Immature natural killer cell (primary cell): ENCODE measurements at regions not wholly inside any gene's neighbourhood (a gene's known extent, or its start where the extent isn't known, plus 50 kb on each side); places are given as distances from the start of the nearest gene placed in this dataset.

Experiments
- DNase-seq, 3 donors: peaks; one replicate each; pipeline ENCODE4 v3.0.0; 2022; ENCODE audit warnings: mixed read lengths in 1 of 3
- H3K27ac Mint-ChIP-seq, 6 donors: one replicate each; pipeline ENCODE4 v1.8.0; 2020; ENCODE audit warnings: mixed read lengths in 6 of 6, mild to moderate bottlenecking in 5 of 6, inconsistent platforms in 4 of 6, moderate library complexity in 3 of 6
- H3K27me3 Mint-ChIP-seq, 3 donors: one replicate each; pipeline ENCODE4 v1.8.0; 2020 to 2021; ENCODE audit warnings: low read depth in 3 of 3, mild to moderate bottlenecking in 3 of 3, mixed read lengths in 3 of 3, moderate library complexity in 3 of 3, inconsistent platforms in 1 of 3
- H3K36me3 Mint-ChIP-seq, 3 donors: one replicate each; pipeline ENCODE4 v1.8.0; 2020; ENCODE audit warnings: mixed read lengths in 3 of 3, inconsistent platforms in 2 of 3, mild to moderate bottlenecking in 2 of 3
- H3K4me1 Mint-ChIP-seq, 2 donors: one replicate each; pipeline ENCODE4 v1.8.0; 2020; ENCODE audit warnings: inconsistent platforms in 2 of 2, mild to moderate bottlenecking in 2 of 2, mixed read lengths in 2 of 2, moderate library complexity in 1 of 2
- H3K4me3 Mint-ChIP-seq, 5 donors: one replicate each; pipeline ENCODE4 v1.8.0; 2020; ENCODE audit warnings: mild to moderate bottlenecking in 5 of 5, mixed read lengths in 5 of 5, inconsistent platforms in 3 of 5, moderate library complexity in 3 of 5
- H3K9me3 Mint-ChIP-seq, 6 donors: one replicate each; pipeline ENCODE4 v1.8.0; 2020; ENCODE audit warnings: mild to moderate bottlenecking in 6 of 6, mixed read lengths in 6 of 6, inconsistent platforms in 4 of 6, moderate library complexity in 3 of 6

GRCh38 chr2:237222601-237223041, 136.9 kb downstream of the COPS8 start:
- Mint-ChIP-seq H3K27ac (no peak overlapping the region), H3K27me3 (peaks cover 2 to 3% (median 3%) of the 10 kb centered on the region in 3 donors), H3K4me3 (no peak overlapping the region), H3K9me3 (no peaks in the 10 kb centered on the region), H3K4me1 (no peaks in the 10 kb centered on the region), H3K36me3 (no peaks in the 10 kb centered on the region)
- DNase-seq = no peak

GRCh38 chr2:237223201-237223861, 137.6 kb downstream of the COPS8 start:
- no peak overlapping the region for H3K27ac Mint-ChIP-seq
- DNase-seq = no peak
- peaks cover 2 to 3% (median 3%) of the 10 kb centered on the region in 3 donors for H3K27me3 Mint-ChIP-seq
- H3K36me3 Mint-ChIP-seq = no peaks in the 10 kb centered on the region
- H3K4me3 Mint-ChIP-seq = no peak overlapping the region
- no peaks in the 10 kb centered on the region for H3K4me1 Mint-ChIP-seq
- H3K9me3 Mint-ChIP-seq = no peaks in the 10 kb centered on the region

- Mint-ChIP-seq H3K27ac (no peak overlapping the region), H3K4me3 (no peak overlapping the region), H3K27me3 (peaks cover 0 to 6% (median 1%) of the 10 kb centered on the region in 3 donors), H3K9me3 (no peaks in the 10 kb centered on the region), H3K36me3 (no peaks in the 10 kb centered on the region), H3K4me1 (no peaks in the 10 kb centered on the region)
- no peak for DNase-seq
Observed at GRCh38 chr2:237227190-237227589, 141.5 kb downstream of the COPS8 start.

GRCh38 chr2:237227592-237228280, 142.0 kb downstream of the COPS8 start:
- no peak overlapping the region for H3K27ac Mint-ChIP-seq
- no peaks in the 10 kb centered on the region for H3K4me1 Mint-ChIP-seq
- DNase-seq = no peak
- peaks cover 0 to 6% (median 3%) of the 10 kb centered on the region in 3 donors for H3K27me3 Mint-ChIP-seq
- no peak overlapping the region for H3K4me3 Mint-ChIP-seq
- H3K9me3 Mint-ChIP-seq = no peaks in the 10 kb centered on the region
- H3K36me3 Mint-ChIP-seq = no peaks in the 10 kb centered on the region

GRCh38 chr2:237228281-237228625, 142.6 kb downstream of the COPS8 start:
- H3K27ac Mint-ChIP-seq = no peak overlapping the region
- peaks cover 0 to 6% (median 3%) of the 10 kb centered on the region in 3 donors for H3K27me3 Mint-ChIP-seq

GRCh38 chr2:237229905-237230304, 144.2 kb downstream of the COPS8 start:
- Mint-ChIP-seq H3K27ac (no peak overlapping the region), H3K36me3 (no peaks in the 10 kb centered on the region), H3K4me3 (no peak overlapping the region), H3K27me3 (peaks cover 0 to 6% (median 2%) of the 10 kb centered on the region in 3 donors), H3K4me1 (no peaks in the 10 kb centered on the region), H3K9me3 (no peaks in the 10 kb centered on the region)
- no peak for DNase-seq

More at GRCh38 chr2:237228281-237228625, 142.6 kb downstream of the COPS8 start:
- Mint-ChIP-seq H3K4me3 (no peak overlapping the region), H3K36me3 (no peaks in the 10 kb centered on the region), H3K4me1 (no peaks in the 10 kb centered on the region), H3K9me3 (no peaks in the 10 kb centered on the region)
- DNase-seq = no peak

GRCh38 chr2:237230355-237230754, 144.7 kb downstream of the COPS8 start:
- no peak overlapping the region for H3K27ac Mint-ChIP-seq
- H3K4me3 Mint-ChIP-seq = no peak overlapping the region
- H3K27me3 Mint-ChIP-seq = peaks cover 0 to 6% (median 2%) of the 10 kb centered on the region in 3 donors
- no peaks in the 10 kb centered on the region for H3K9me3 Mint-ChIP-seq
- H3K4me1 Mint-ChIP-seq = no peaks in the 10 kb centered on the region
- no peaks in the 10 kb centered on the region for H3K36me3 Mint-ChIP-seq
- DNase-seq = no peak

GRCh38 chr2:237231593-237231992, 145.9 kb downstream of the COPS8 start:
- no peaks in the 10 kb centered on the region for H3K36me3 Mint-ChIP-seq

GRCh38 chr2:237232166-237232565, 146.5 kb downstream of the COPS8 start:
- no peak for DNase-seq
- Mint-ChIP-seq H3K27me3 (peaks cover 0 to 6% (median 2%) of the 10 kb centered on the region in 3 donors), H3K4me1 (no peaks in the 10 kb centered on the region), H3K27ac (no peak overlapping the region), H3K9me3 (no peaks in the 10 kb centered on the region), H3K4me3 (no peak overlapping the region), H3K36me3 (no peaks in the 10 kb centered on the region)

More at GRCh38 chr2:237231593-237231992, 145.9 kb downstream of the COPS8 start:
- Mint-ChIP-seq H3K9me3 (no peaks in the 10 kb centered on the region), H3K27ac (no peak overlapping the region), H3K27me3 (peaks cover 0 to 6% (median 2%) of the 10 kb centered on the region in 3 donors), H3K4me1 (no peaks in the 10 kb centered on the region), H3K4me3 (no peak overlapping the region)
- no peak for DNase-seq

GRCh38 chr2:237234268-237234667, 148.6 kb downstream of the COPS8 start:
- H3K4me3 Mint-ChIP-seq = no peak overlapping the region
- H3K9me3 Mint-ChIP-seq = peaks cover 0 to 4% (median 0%) of the 10 kb centered on the region in 6 donors
- H3K4me1 Mint-ChIP-seq = no peaks in the 10 kb centered on the region
- no peaks in the 10 kb centered on the region for H3K36me3 Mint-ChIP-seq
- H3K27ac Mint-ChIP-seq = no peak overlapping the region
- peaks cover 1 to 4% (median 2%) of the 10 kb centered on the region in 3 donors for H3K27me3 Mint-ChIP-seq
- no peak for DNase-seq

GRCh38 chr2:237235383-237236095, 149.8 kb downstream of the COPS8 start:
- H3K27me3 Mint-ChIP-seq = peaks cover 1 to 2% (median 2%) of the 10 kb centered on the region in 3 donors
- H3K27ac Mint-ChIP-seq = no peak overlapping the region
- DNase-seq = no peak
- peaks cover 0 to 11% (median under 1%) of the 10 kb centered on the region in 6 donors for H3K9me3 Mint-ChIP-seq
- no peaks in the 10 kb centered on the region for H3K4me1 Mint-ChIP-seq
- no peaks in the 10 kb centered on the region for H3K36me3 Mint-ChIP-seq
- H3K4me3 Mint-ChIP-seq = no peak overlapping the region

- no peaks in the 10 kb centered on the region for H3K36me3 Mint-ChIP-seq
Observed at GRCh38 chr2:237236188-237236587, 150.5 kb downstream of the COPS8 start.

GRCh38 chr2:237238249-237238648, 152.6 kb downstream of the COPS8 start:
- H3K9me3 Mint-ChIP-seq = peaks cover 3 to 33% (median 9%) of the 10 kb centered on the region in 6 donors
- no peak for DNase-seq
- no peak overlapping the region for H3K4me3 Mint-ChIP-seq
- H3K4me1 Mint-ChIP-seq = no peaks in the 10 kb centered on the region
- peaks cover 0 to 5% (median 0%) of the 10 kb centered on the region in 3 donors for H3K36me3 Mint-ChIP-seq
- peaks cover 0 to 8% (median 1%) of the 10 kb centered on the region in 3 donors for H3K27me3 Mint-ChIP-seq
- H3K27ac Mint-ChIP-seq = no peak overlapping the region

More at GRCh38 chr2:237236188-237236587, 150.5 kb downstream of the COPS8 start:
- no peak for DNase-seq
- Mint-ChIP-seq H3K9me3 (peaks cover 0 to 17% (median 6%) of the 10 kb centered on the region in 6 donors), H3K27me3 (peaks cover 0 to 2% (median 1%) of the 10 kb centered on the region in 3 donors), H3K4me1 (no peaks in the 10 kb centered on the region), H3K27ac (no peak overlapping the region), H3K4me3 (no peak overlapping the region)

GRCh38 chr2:237240252-237240651, 154.6 kb downstream of the COPS8 start:
- Mint-ChIP-seq H3K36me3 (peaks cover 0 to 8% (median 0%) of the 10 kb centered on the region in 3 donors), H3K4me3 (no peak overlapping the region), H3K9me3 (peaks cover 6 to 33% (median 9%) of the 10 kb centered on the region in 6 donors), H3K27ac (no peak overlapping the region), H3K27me3 (peaks cover 0 to 10% (median 1%) of the 10 kb centered on the region in 3 donors), H3K4me1 (no peaks in the 10 kb centered on the region)
- DNase-seq = no peak
